ENCODE measurements at regions not wholly inside any gene's neighbourhood (a gene's known extent, or its start where the extent isn't known, plus 50 kb on each side); places are given as distances from the start of the nearest gene placed in this dataset.

- no peak overlapping the region for H3K27ac ChIP-seq (replicated peaks)
- TF ChIP-seq CTCF (IDR thresholded peaks at IDR 0.05; ENCODE audit: insufficient read depth, low read length) (no peak), POLR2AphosphoS5 (IDR thresholded peaks at IDR 0.05; ENCODE audit: low read depth) (no peak), REST (IDR thresholded peaks at IDR 0.05; ENCODE audit: insufficient replicate concordance, low read depth) (no peak), GABPA (IDR thresholded peaks at IDR 0.05; ENCODE audit: low read depth) (no peak), SPI1 (IDR thresholded peaks at IDR 0.05; ENCODE audit: borderline replicate concordance, low read depth) (no peak)
Observed at GRCh38 chr6:1107578-1107977, 204.3 kb upstream of the FOXQ1 start.

GRCh38 chr6:1105833-1106400 is 206.0 kb upstream of the FOXQ1 start:
- TF ChIP-seq GABPA (IDR thresholded peaks at IDR 0.05; ENCODE audit: low read depth) (no peak), CTCF (IDR thresholded peaks at IDR 0.05; ENCODE audit: insufficient read depth, low read length) (no peak), REST (IDR thresholded peaks at IDR 0.05; ENCODE audit: insufficient replicate concordance, low read depth) (no peak), POLR2AphosphoS5 (IDR thresholded peaks at IDR 0.05; ENCODE audit: low read depth) (no peak), SPI1 (IDR thresholded peaks at IDR 0.05; ENCODE audit: borderline replicate concordance, low read depth) (no peak)
- Histone ChIP-seq H3K27me3 (ENCODE audit: insufficient read depth, poor library complexity, severe bottlenecking) (no peaks in the 10 kb centered on the region), H3K4me3 (replicated peaks; ENCODE audit: insufficient read depth, low read length) (no peak overlapping the region), H3K27ac (replicated peaks) (no peak overlapping the region)
- no peak for DNase-seq (ENCODE audit: low read depth in 1 of 2, low spot score in 1 of 2)

More at GRCh38 chr6:1107578-1107977, 204.3 kb upstream of the FOXQ1 start:
- no peak for DNase-seq (ENCODE audit: low read depth in 1 of 2, low spot score in 1 of 2)
- Histone ChIP-seq H3K4me3 (replicated peaks; ENCODE audit: insufficient read depth, low read length) (no peak overlapping the region), H3K27me3 (ENCODE audit: insufficient read depth, poor library complexity, severe bottlenecking) (no peaks in the 10 kb centered on the region)

GRCh38 chr6:1104988-1105670 is 206.8 kb upstream of the FOXQ1 start:
- Histone ChIP-seq H3K27ac (replicated peaks) (no peak overlapping the region), H3K27me3 (ENCODE audit: insufficient read depth, poor library complexity, severe bottlenecking) (no peaks in the 10 kb centered on the region), H3K4me3 (replicated peaks; ENCODE audit: insufficient read depth, low read length) (no peak overlapping the region)
- DNase-seq (ENCODE audit: low read depth in 1 of 2, low spot score in 1 of 2) = no peak
- TF ChIP-seq SPI1 (IDR thresholded peaks at IDR 0.05; ENCODE audit: borderline replicate concordance, low read depth) = no peak
- no peak for TF ChIP-seq REST (IDR thresholded peaks at IDR 0.05; ENCODE audit: insufficient replicate concordance, low read depth)
- TF ChIP-seq POLR2AphosphoS5 (IDR thresholded peaks at IDR 0.05; ENCODE audit: low read depth) = no peak
- no peak for TF ChIP-seq CTCF (IDR thresholded peaks at IDR 0.05; ENCODE audit: insufficient read depth, low read length)
- no peak for TF ChIP-seq GABPA (IDR thresholded peaks at IDR 0.05; ENCODE audit: low read depth)

All from HL-60 (cell line).